HepG2 (cell line): ENCODE measurements at regions not wholly inside any gene's neighbourhood (a gene's known extent, or its start where the extent isn't known, plus 50 kb on each side); places are given as distances from the start of the nearest gene placed in this dataset.

Source experiments
- ATAC-seq: fragments of 200-7000 bp; cut with Tn5 transposase; 3 replicates; pipeline ENCODE4 v1.9.1; 2020; ENCODE audit warnings: mild to moderate bottlenecking, moderate library complexity
- BruUV-seq: library from RNA; stranded (reverse); fragments of 400-500 nt; replicated peaks from 2 replicates; lab custom pipeline; 2021; lab: Mats Ljungman, UMichigan
- CTCF ChIA-PET: fragments of 300-600 bp; formaldehyde crosslinking; extraction: SDS; loops from one replicate; lab custom pipeline; 2021; ENCODE audit warnings: low total read pairs, inconsistent platforms, low intra/inter-chr PET ratio; lab: Yijun Ruan, JAX
- POLR2A ChIA-PET: fragments of 350-600 bp; sonication (Branson Sonifier 250); formaldehyde crosslinking; loops from one replicate; lab custom pipeline; 2020; ENCODE audit warnings: antibody characterized with exemption, inconsistent platforms; lab: Yijun Ruan, JAX
- DNase-seq: peaks from one replicate; pipeline ENCODE4 v3.0.0-alpha.2; 2015; ENCODE audit warnings: low spot score
- FAIRE-seq: peaks from 3 replicates; lab custom pipeline; 2011; peaks lifted over from hg19 to GRCh38; lab: Jason Lieb, UNC
- H2AFZ ChIP-seq: one replicate; pipeline ENCODE4 v1.6.1; 2011; ENCODE audit warnings: low read length, inconsistent platforms
- H3K27ac ChIP-seq: fragments of 300-600 bp; 3 replicates; pipeline ENCODE4 v1.8.0; 2011; ENCODE audit warnings: mixed run types, mild to moderate bottlenecking, mixed read lengths, low read length, inconsistent platforms; ENCODE audit not compliant: insufficient read depth; ENCODE audit errors: extremely low read length
- H3K27me3 ChIP-seq, 2 experiments: fragments of 200-600 bp in 1 of 2; 2 replicates in 1 of 2; 3 replicates in 1 of 2; pipeline versions ENCODE4 v1.6.0 to v1.8.0; 2011; ENCODE audit warnings: low read length in 2 of 2, mild to moderate bottlenecking in 2 of 2, moderate library complexity in 2 of 2, inconsistent platforms in 1 of 2; ENCODE audit not compliant: insufficient read depth in 2 of 2, control insufficient read depth in 1 of 2
- H3K36me3 ChIP-seq, 2 experiments: fragments of 200-600 bp in 1 of 2; replicated peaks in 1 of 2; 2 replicates in 1 of 2; 3 replicates in 1 of 2; pipeline versions ENCODE4 v1.5.1 to v1.8.0; 2011; ENCODE audit warnings: low read length in 2 of 2, inconsistent platforms in 1 of 2; ENCODE audit not compliant: insufficient read depth in 2 of 2, control insufficient read depth in 1 of 2
- H3K4me1 ChIP-seq: 2 replicates; pipeline ENCODE4 v1.5.1; 2012; ENCODE audit warnings: low read length, inconsistent platforms; ENCODE audit not compliant: insufficient read depth
- H3K4me2 ChIP-seq: 2 replicates; pipeline ENCODE4 v1.6.0; 2011; ENCODE audit warnings: low read depth, low read length, inconsistent platforms
- H3K4me3 ChIP-seq, 3 experiments: fragments of 200-600 bp in 1 of 3; sonication (generic), shearing (Covaris generic) in 1 of 3; replicated peaks in 1 of 3; 2 replicates each; pipeline ENCODE4 v1.5.1; 2011 to 2016; ENCODE audit warnings: low read length in 3 of 3, inconsistent platforms in 2 of 3, low read depth in 2 of 3, mild to moderate bottlenecking in 2 of 3, control low read depth in 1 of 3, mixed read lengths in 1 of 3; ENCODE audit not compliant: insufficient read depth in 1 of 3
- H3K79me2 ChIP-seq: one replicate; pipeline ENCODE4 v1.6.1; 2011; ENCODE audit warnings: low read length, inconsistent platforms; ENCODE audit not compliant: insufficient read depth
- H3K9ac ChIP-seq: 2 replicates; pipeline ENCODE4 v1.6.0; 2011; ENCODE audit warnings: mild to moderate bottlenecking, low read depth, low read length, inconsistent platforms; ENCODE audit not compliant: insufficient read depth
- H3K9me3 ChIP-seq: 2 replicates; pipeline ENCODE4 v1.5.1; 2012; ENCODE audit warnings: mild to moderate bottlenecking, low read length
- H4K20me1 ChIP-seq: 2 replicates; pipeline ENCODE4 v1.6.0; 2011; ENCODE audit warnings: inconsistent platforms, mild to moderate bottlenecking, low read length, moderate library complexity; ENCODE audit not compliant: insufficient read depth
- ADNP ChIP-seq: sonication (generic); formaldehyde crosslinking; IDR thresholded peaks from 2 replicates; pipeline ENCODE4 v1.4.0; 2020; ENCODE audit warnings: missing genetic modification reagents
- NFE2L2 ChIP-seq: fragments of 150-350 bp; IDR thresholded peaks from 2 replicates; pipeline ENCODE4 v1.6.1; 2014; ENCODE audit warnings: low read length
- NFIC ChIP-seq: IDR thresholded peaks from 2 replicates; pipeline ENCODE4 v1.6.1; 2012; ENCODE audit warnings: mild to moderate bottlenecking, low read length, inconsistent platforms
- RXRB ChIP-seq: IDR thresholded peaks from 2 replicates; pipeline ENCODE4 v1.6.1; 2016; ENCODE audit warnings: borderline replicate concordance, missing genetic modification reagents, missing compliant biosample characterization
- SALL2 ChIP-seq: sonication (generic); formaldehyde crosslinking; IDR thresholded peaks from 2 replicates; pipeline ENCODE4 v1.8.1; 2023; ENCODE audit warnings: mild to moderate bottlenecking, missing genetic modification reagents, inconsistent platforms
- ZNF292 ChIP-seq: sonication (generic); formaldehyde crosslinking; IDR thresholded peaks from 2 replicates; pipeline ENCODE4 v1.8.1; 2022; ENCODE audit warnings: mild to moderate bottlenecking, low read depth, missing genetic modification reagents, borderline replicate concordance
- ZNF331 ChIP-seq: sonication (generic); formaldehyde crosslinking; IDR thresholded peaks from 2 replicates; pipeline ENCODE4 v1.4.0; 2020; ENCODE audit warnings: missing genetic modification reagents
- ZNF615 ChIP-seq: sonication (generic); formaldehyde crosslinking; IDR thresholded peaks from 2 replicates; pipeline ENCODE4 v1.5.0; 2020; ENCODE audit warnings: mild to moderate bottlenecking, missing genetic modification reagents, borderline replicate concordance
- ZNF816 ChIP-seq: sonication (generic); formaldehyde crosslinking; IDR thresholded peaks from 2 replicates; pipeline ENCODE4 v1.8.0; 2022; ENCODE audit warnings: missing genetic modification reagents, mild to moderate bottlenecking, borderline replicate concordance
- WGBS: methylation state at CpG from one replicate; pipeline ENCODE4 v1.1.6; 2017; ENCODE audit warnings: low lambda C conversion rate; 5-methylcytosine and 5-hydroxymethylcytosine counted together
- in situ Hi-C: cut with HindIII; loops from 2 replicates; pipeline ENCODE4 v1.10.0; 2017; ENCODE audit warnings: low pct_unique_long_range_greater_than_20kb; ENCODE audit not compliant: extremely low pct_ligation_motif_present
- intact Hi-C: fragments of 100-400 bp; cut with micrococcal nuclease; formaldehyde crosslinking; loops from one replicate; pipeline ENCODE4 v1.10.0; 2022; ENCODE audit not compliant: unreplicated experiment

- TF ChIP-seq ZNF292 (CRISPR knock-in tag) (no peak), ZNF331 (CRISPR knock-in tag) (peak; percentile 56; the same call in 1 of the 2 replicates), RXRB (CRISPR knock-in tag) (0 out of 2 replicates have a peak, but pooled peaks have one; percentile 10), NFE2L2 (peak; percentile 37; the same call in 1 of the 2 replicates)
These were observed 259.0 kb downstream of the FOXD2 start (continued) for GRCh38 chr1:47696737-47697441.

- intact Hi-C loops: no loop called here
- Histone ChIP-seq H3K4me2 (no peak overlapping the region), H3K27ac (no peak overlapping the region)
These were observed 259.9 kb downstream of the FOXD2 start for GRCh38 chr1:47697616-47698335.

More at GRCh38 chr1:47697616-47698335, 259.9 kb downstream of the FOXD2 start:
- ChIA-PET CTCF (no interaction called here), POLR2A (no interaction called here)
- H4K20me1 ChIP-seq: no peaks in the 10 kb centered on the region
- ATAC-seq (no peak), FAIRE-seq (no peak), DNase-seq (no peak)
- no peaks in the 10 kb centered on the region for H3K36me3 ChIP-seq
- TF ChIP-seq ZNF816 (CRISPR knock-in tag) (no peak), NFIC (no peak), ADNP (CRISPR knock-in tag) (no peak), SALL2 (CRISPR knock-in tag) (no peak), ZNF615 (no peak)
- in situ Hi-C loops: no loop called here
- peaks cover 2 to 26% of the 10 kb centered on the region in 2 experiments; a peak in 4 of 5 replicates for H3K27me3 ChIP-seq
- H2AFZ ChIP-seq: no peak overlapping the region
- H3K4me1 ChIP-seq: peaks cover 23% of the 10 kb centered on the region
- no TSS peak for BruUV-seq
- no peak overlapping the region for H3K4me3 ChIP-seq
- WGBS: 45% methylated on average over 7 of the region's 7 CpGs
- H3K79me2 ChIP-seq: no peaks in the 10 kb centered on the region
- H3K9me3 ChIP-seq: no peaks in the 10 kb centered on the region
- no peak overlapping the region for H3K9ac ChIP-seq
